HG02588 (cell line): ENCODE measurements at regions not wholly inside any gene's neighbourhood (a gene's known extent, or its start where the extent isn't known, plus 50 kb on each side); places are given as distances from the start of the nearest gene placed in this dataset.
"Not testable (repeated sequence)": the region's sequence is repeated elsewhere in the genome, so short reads cannot be mapped to it uniquely, and the experiment has no call there.

ENCODE experiments used
- ATAC-seq: cut with Tn5 transposase; IDR thresholded peaks from one replicate; pipeline ENCODE4 v1.9.1; 2021; ENCODE audit warnings: mild to moderate bottlenecking, moderate library complexity; ENCODE audit not compliant: unreplicated experiment

DNA sequence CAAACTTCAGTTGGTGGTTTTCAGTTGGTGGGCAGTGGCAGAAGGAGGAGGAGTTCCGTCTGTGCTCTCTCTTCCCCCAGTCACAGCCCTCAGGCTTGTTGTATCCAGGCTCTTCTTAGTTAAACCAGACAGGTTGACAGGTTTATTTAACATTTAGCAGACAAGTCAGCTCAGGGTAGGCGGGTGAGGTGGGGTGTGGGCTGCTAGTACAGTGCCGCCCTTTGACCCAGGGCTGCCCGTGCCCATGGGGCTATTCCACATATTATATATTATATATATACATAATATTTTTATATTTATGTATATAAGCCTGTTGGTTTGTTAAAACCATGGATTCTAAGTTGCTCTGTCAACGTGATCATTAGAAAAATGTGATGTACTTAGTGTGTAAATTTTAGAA is 1740.6 kb upstream of the DEFB115 start:
- not testable (repeated sequence) for ATAC-seq

DNA sequence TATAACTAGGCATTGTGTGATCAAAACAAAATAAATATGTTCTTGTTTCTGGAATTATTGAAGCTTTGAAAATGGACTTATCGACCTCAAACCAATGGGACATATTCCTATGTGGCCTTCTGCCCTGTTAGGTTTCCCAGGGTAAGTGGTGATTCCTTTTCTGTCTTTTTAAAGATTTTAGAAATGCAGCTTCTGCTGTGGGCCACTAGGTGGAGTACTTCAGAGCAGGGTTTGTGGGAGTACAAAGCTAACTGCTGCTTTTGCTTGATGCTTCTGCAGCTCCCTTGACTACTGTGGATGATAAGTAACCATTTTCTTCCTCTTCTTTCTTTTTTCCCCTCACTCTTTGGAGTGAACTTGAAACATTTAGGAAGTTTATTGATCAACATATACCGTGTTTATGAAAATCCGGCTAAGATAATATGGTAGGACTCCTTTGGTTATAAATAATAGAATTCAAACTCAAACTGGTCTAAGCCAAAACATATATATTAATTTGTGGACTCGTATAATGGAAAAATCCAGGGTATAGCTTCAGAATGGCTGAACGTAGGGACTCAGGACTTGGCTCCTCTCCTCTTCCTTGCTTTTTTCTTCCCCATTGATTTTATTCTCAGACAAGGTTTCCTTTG is 1737.7 kb upstream of the DEFB115 start:
- ATAC-seq: not testable (repeated sequence)

- not testable (repeated sequence) for ATAC-seq
These were observed 1723.8 kb upstream of the DEFB115 start for GRCh38 chr20:29533566-29534177.

- ATAC-seq: not testable (repeated sequence)
These were observed 1690.4 kb upstream of the DEFB115 start for GRCh38 chr20:29566901-29567635.

- not testable (repeated sequence) for ATAC-seq
These were observed 1689.8 kb upstream of the DEFB115 start for GRCh38 chr20:29567671-29568070.

- not testable (repeated sequence) for ATAC-seq
These were observed 1687.3 kb upstream of the DEFB115 start for GRCh38 chr20:29570126-29570525.

DNA sequence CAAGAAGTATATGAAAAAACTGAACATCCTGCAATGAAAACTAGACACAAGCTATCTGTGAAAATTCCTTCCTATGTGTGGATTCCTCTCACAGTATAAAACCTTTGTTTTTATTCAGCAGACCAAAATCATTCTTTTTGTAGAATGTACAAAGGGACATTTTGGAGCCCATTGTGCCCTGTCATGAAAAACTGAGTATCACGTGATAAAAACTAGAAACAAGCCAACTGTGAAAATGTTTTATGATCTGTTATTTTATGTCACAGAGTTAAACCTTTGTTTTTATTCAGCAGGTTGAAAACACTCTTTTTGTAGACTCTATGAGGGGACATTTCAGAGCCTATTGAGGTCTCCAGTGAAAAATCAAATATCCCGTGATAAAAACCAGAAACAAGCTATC is 1667.9 kb upstream of the DEFB115 start:
- ATAC-seq: not testable (repeated sequence)

DNA sequence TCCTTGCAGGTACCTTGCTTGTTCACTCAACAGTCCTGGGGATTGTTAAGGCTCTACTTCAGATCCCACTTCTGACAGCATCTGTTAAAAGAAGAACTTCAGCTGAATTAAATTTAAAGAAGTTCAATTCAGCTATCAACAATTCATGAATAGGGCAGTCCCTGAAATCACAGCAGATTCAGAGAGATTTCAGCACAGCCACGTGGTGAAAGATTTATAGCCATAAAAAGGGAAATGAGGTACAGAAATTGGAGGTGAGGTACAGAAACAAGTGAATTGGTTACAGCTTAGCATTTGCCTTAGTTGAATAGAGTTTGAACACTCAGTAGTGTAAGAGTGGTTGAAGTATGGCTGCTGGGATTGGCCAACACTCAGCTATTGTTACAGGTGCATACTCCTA is 1653.3 kb upstream of the DEFB115 start:
- not testable (repeated sequence) for ATAC-seq

DNA sequence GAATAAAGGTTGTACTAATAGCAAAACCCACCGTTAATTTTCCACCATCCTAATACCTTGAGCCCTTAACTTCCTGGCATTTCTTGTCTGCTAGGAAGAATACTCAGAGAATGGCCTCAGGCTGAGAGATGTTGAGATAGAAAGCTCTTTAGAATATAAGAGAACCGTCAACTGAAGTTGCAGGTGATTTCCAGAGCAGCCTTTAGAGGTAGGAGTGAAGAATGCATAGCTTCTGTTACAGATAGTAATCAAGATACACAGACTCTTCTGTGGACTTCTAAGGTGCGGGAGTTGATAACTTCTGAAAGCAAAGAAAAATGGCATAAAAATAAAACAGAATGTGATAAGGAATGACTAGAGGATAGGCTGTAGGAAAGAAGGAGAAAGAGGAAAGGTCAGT is 1651.3 kb upstream of the DEFB115 start:
- not testable (repeated sequence) for ATAC-seq

DNA sequence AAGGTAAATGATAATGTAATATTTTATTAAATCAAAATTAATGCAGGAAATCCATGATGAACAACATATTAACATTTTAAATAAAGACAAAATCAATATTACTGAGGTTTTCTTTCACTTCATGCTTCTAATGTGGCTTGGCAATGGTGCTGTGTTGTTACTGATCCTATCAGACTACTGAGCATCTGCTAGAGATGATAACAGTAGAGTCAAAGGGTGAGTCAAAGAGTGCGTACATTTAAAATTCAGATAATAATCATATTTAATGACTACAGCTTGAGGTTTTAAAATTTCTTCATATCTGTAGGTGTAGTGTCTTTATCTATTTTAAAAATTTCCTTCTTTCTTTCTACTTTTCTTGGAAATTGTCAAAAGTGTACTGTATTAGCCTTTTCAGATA is 1628.1 kb upstream of the DEFB115 start:
- not testable (repeated sequence) for ATAC-seq
